Activated CD8-positive, alpha-beta memory T cell treated with anti-CD3 and anti-CD28 coated beads for 24 hours (primary cell): ENCODE measurements at regions not wholly inside any gene's neighbourhood (a gene's known extent, or its start where the extent isn't known, plus 50 kb on each side); places are given as distances from the start of the nearest gene placed in this dataset.

Experiments used
- DNase-seq: peaks from one replicate; pipeline ENCODE4 v3.0.0-alpha.2; 2020

- DNase-seq: no peak
Observed at GRCh38 chr18:2293109-2293839, 278.0 kb downstream of the METTL4 start.

- no peak for DNase-seq
Observed at GRCh38 chr18:2301316-2301715, 270.0 kb downstream of the METTL4 start.

- no peak for DNase-seq
Observed at GRCh38 chr18:2302012-2302411, 269.3 kb downstream of the METTL4 start.

GRCh38 chr18:2302628-2303516 lies 268.4 kb downstream of the METTL4 start:
- DNase-seq: no peak

- DNase-seq: no peak
Observed at GRCh38 chr18:2303517-2304238, 267.6 kb downstream of the METTL4 start.

GRCh38 chr18:2304378-2305175 lies 266.7 kb downstream of the METTL4 start:
- no peak for DNase-seq

GRCh38 chr18:2306606-2307005 lies 264.7 kb downstream of the METTL4 start:
- DNase-seq: no peak

GRCh38 chr18:2310886-2311285 lies 260.4 kb downstream of the METTL4 start:
- no peak for DNase-seq

- DNase-seq: no peak
Observed at GRCh38 chr18:2312440-2312839, 258.9 kb downstream of the METTL4 start.

- DNase-seq: no peak
Observed at GRCh38 chr18:2313332-2313731, 258.0 kb downstream of the METTL4 start.

- DNase-seq: no peak
Observed at GRCh38 chr18:2316082-2316750, 255.1 kb downstream of the METTL4 start.

- no peak for DNase-seq
Observed at GRCh38 chr18:2316751-2317696, 254.3 kb downstream of the METTL4 start.

GRCh38 chr18:2324459-2324858 lies 246.8 kb downstream of the METTL4 start:
- DNase-seq: no peak

GRCh38 chr18:2325308-2325849 lies 245.9 kb downstream of the METTL4 start:
- no peak for DNase-seq

- no peak for DNase-seq
Observed at GRCh38 chr18:2325933-2326332, 245.4 kb downstream of the METTL4 start.

- no peak for DNase-seq
Observed at GRCh38 chr18:2326999-2327398, 244.3 kb downstream of the METTL4 start.

GRCh38 chr18:2330764-2331163 lies 240.5 kb downstream of the METTL4 start:
- DNase-seq: no peak

- no peak for DNase-seq
Observed at GRCh38 chr18:2331491-2331890, 239.8 kb downstream of the METTL4 start.

- DNase-seq: no peak
Observed at GRCh38 chr18:2336690-2337392, 234.5 kb downstream of the METTL4 start.
